EL (cell line): ENCODE measurements at regions not wholly inside any gene's neighbourhood (a gene's known extent, or its start where the extent isn't known, plus 50 kb on each side); places are given as distances from the start of the nearest gene placed in this dataset.

ENCODE experiments used
- DNase-seq: peaks from one replicate; pipeline ENCODE4 v3.0.0-alpha.2; 2016

DNA sequence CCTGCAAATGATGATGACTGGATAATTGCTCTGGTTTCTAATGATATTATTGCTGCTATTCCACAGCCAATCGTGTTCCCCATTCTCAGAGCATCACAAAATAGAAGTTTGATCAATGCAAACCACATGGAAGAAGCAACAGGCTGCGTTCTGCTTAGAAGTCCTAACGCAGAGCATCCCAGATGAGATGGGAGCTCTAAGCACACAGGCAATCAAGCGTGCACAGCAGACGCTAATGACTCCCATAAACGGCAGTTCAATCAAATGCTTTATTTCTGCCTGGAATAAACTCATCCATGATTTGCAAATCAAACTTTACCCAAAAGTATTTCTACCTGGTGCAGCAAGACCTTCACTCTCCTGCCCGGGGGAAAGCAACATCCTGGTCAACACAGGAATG is 304.2 kb downstream of the FBXO15 start:
- no peak for DNase-seq

DNA sequence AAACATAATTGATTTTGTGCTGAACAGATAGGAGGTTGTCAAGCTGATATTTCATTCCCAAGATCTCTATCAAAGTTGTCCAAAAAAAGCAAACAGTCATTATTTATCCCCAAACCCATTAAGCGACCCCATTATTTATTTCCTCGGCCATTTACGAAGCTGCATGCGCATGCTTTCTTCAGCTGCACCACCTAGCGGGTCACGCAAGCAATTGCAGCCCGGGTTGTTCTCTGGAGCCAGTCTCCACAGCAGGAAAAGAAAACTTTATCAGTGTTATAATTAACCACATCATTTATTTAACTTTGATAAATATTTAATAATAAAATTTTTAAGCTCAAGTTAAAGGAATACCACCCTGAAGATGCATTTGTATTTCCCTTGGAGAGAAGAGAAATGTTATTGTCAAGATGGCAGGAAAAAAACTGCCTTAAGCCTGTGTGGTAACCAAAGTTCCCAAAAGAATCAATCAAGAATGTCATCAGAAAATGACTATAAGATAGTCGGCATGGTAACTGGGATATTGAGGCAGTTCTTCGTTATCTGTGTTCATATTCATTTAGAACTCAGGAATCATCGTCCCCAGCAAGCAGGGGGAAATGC is 304.7 kb downstream of the FBXO15 start:
- DNase-seq: peak; percentile 40

- DNase-seq: no peak
These were observed 306.0 kb downstream of the FBXO15 start for GRCh38 chr18:73841661-73842060.

GRCh38 chr18:73840319-73840945 is 307.2 kb downstream of the FBXO15 start:
- DNase-seq: no peak

GRCh38 chr18:73839441-73839840 is 308.2 kb downstream of the FBXO15 start:
- DNase-seq: no peak

DNA sequence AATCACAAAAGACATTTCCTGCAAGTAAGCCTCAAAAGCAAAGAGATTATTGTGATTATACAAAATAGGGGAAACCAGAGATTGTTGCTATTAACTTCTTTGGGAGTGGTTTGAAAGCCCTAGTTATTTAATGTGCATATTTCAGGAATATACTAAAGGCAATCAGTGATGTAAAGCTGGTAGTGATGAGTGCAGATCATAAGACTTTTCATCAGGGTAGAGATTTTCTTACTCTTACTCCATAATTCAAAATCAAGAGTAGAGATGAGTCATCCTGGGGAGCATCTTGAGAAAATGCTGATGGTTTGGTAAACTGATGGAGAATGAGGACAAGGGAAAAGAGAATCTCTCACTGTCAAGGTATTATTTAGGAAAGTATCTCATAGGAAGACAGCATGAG is 309.5 kb downstream of the FBXO15 start:
- DNase-seq: no peak

DNA sequence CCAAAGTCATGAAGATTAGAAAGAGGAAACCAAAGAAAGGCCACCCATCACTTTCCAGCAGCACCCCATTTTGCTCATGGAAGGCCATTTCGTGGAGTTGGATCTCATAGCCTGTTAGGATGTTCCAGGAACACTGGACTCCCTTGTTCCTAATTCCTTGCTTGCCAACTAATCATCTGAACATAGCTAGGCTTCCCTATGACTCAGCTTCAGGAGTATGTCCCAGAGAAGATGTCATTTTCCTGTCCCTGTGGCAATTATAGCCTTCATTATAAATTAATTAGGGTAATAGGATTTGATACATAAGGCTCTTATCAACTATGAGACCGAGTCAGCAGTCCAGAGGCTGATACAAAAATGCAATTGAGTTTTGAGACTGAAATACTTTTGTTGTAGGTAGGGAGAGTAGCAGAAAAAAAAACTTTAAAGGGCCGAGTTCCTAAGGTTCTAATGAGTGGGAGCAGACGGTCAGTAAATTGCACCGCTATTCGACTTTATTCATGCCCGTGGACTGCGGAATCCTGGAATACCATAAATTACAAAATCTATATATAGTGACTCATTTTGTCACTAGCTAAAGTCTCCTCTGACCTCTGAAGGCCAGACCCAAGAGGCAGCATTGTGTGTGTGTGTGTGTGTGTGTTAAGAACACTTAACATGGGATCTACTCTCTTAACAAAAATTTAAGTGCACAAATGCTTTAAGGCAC is 311.8 kb downstream of the FBXO15 start:
- peak; percentile 27 for DNase-seq

- DNase-seq: no peak
These were observed 312.6 kb downstream of the FBXO15 start for GRCh38 chr18:73835039-73835438.

- no peak for DNase-seq
These were observed 315.9 kb downstream of the FBXO15 start for GRCh38 chr18:73831688-73832087.

GRCh38 chr18:73829146-73829545 is 318.5 kb downstream of the FBXO15 start:
- DNase-seq: no peak

GRCh38 chr18:73827801-73828200 is 319.8 kb downstream of the FBXO15 start:
- no peak for DNase-seq

DNA sequence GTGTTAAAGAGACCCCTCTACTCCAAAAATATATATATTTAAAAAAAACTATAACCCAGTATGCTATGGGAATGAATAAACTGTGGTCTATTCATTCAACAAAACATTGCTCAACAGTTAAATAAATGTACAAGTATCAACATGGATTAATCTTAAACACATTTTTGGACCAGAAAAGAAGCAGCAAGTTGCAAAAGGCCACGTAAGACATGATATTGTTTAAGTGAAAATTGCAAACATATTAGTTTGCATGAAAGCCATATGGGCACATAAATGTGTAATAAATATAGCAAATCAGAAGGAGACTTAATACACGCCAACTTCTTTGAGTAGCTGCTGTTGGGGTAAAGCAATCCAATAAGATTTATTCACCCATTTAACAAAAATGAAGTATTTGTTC is 321.5 kb downstream of the FBXO15 start:
- no peak for DNase-seq

DNA sequence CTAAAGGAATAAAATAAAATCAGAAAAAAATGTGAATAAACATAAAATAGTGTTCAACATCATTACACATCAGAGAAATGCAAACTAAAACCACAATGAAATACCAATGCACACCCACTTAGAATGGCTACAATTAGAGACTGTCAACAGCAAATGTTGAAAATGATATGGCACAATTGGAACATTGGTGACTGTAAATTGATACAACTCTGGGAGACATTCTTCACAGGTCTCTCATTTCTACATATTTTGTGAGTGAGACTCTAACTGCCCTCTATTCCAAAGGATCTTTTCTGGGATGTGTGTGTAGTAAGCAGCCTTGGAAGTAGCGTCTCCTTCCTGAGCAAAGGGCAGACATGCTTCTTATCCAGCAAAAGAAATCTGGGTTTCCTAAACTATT is 323.0 kb downstream of the FBXO15 start:
- peak; percentile 42 for DNase-seq

GRCh38 chr18:73812423-73812822 is 335.2 kb downstream of the FBXO15 start:
- DNase-seq: no peak

DNA sequence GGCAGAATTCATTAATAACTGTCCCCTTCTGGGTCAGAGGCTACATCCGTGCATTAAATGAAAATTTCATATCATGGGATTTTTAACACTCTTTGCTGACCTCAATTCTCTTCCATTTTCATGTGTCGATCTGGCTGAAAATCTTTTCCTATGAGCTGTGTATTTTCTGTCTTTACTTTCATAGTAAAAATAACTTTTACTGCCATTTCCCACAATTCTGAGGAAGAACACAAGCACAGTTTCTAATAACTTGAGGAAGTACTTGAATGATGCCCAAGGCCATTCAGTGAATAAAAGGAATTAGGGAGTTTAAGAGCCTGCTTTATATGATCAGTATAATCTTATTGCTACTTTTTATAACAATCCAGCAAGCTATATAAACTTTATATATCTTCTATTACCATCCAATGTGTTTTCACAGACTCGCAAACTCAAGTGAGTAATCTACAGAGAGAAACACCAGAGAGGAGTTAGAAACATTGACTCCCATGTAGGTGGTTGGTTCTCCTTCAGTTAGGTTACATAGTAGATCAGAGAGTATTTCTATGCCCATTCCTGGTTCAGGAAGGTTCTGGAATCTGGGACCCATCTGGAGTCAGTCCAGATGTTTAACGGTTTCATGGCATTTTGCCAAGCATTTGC is 340.0 kb downstream of the FBXO15 start:
- DNase-seq: no peak

GRCh38 chr18:73805991-73806390 is 341.6 kb downstream of the FBXO15 start:
- no peak for DNase-seq

- no peak for DNase-seq
These were observed 350.2 kb downstream of the FBXO15 start for GRCh38 chr18:73797419-73797818.

- peak; percentile 48 for DNase-seq
These were observed 354.2 kb downstream of the FBXO15 start for GRCh38 chr18:73793386-73793785.

DNA sequence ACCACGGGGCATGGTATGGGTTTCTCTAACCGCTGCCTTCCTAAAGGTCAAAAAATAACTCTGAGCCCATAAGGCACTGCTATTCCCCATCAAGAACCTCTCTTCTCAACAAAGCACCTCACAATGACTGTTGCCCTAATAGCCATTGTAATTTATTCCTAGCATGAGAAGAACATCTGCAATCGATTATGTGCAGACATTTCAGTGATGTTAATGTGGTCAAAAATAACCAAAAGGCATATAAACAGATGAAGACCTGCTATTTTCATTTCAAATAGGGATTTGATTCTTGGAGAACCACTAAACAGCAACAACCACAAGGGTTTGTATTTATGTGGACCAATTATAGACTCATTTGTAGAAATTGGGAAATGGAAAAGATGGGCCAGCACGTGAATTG is 356.6 kb downstream of the FBXO15 start:
- no peak for DNase-seq

DNA sequence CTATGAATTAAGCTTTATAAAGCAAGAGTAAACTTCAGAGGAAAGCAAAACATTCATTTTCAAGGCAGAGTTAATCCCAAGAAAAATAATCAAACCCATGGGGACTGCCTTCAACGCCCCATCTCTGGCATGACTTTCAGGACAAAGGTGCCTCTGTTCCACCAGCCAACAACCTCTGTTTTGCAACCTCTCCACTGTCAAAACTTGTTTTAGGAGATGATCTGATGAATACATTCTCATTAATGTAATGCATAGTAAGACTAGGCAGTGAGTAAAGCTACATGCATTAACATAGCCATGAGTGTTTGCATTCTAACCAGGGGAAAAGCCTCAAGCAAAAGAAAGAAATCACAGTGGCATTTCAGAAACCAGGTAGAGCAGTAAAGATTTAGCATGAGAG is 357.0 kb downstream of the FBXO15 start:
- DNase-seq: no peak

DNA sequence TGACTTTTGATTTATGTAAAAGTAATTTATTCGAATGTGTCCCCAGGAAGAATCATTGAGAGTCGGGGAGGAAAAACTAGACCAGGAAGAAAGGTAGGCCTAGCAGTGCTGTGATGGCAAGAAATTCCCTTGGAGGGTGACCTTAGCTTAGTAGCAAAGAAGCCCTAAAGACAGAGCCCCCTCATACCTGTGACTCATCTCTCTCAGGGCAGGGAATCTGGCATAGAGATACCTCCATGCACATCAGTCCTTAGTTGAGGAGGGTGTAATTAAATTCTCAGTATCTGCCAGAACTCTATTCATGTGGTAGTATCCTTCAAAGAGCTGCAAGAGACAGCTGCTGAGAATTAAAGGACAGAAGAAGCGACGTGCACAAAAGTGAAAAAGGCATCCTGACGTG is 360.3 kb downstream of the FBXO15 start:
- peak; percentile 31 for DNase-seq

DNA sequence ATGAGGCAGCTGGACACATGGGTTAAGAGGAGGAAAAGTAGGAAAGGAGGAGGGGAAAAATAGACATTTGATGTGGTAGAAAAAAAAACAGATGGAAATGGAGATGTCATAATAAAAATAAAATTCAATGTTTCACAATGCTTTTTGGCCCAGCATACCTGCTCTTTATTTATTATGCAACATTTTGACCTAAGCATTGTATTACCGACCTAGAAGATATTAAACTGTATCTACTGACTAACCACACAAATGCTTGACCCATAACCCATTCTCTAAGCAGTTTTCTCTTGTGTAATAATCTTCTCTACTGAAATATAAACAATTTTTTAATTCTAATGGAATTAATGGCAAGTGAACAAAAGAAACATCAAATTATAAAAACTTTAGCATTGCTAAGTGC is 362.3 kb downstream of the FBXO15 start:
- DNase-seq: no peak

DNA sequence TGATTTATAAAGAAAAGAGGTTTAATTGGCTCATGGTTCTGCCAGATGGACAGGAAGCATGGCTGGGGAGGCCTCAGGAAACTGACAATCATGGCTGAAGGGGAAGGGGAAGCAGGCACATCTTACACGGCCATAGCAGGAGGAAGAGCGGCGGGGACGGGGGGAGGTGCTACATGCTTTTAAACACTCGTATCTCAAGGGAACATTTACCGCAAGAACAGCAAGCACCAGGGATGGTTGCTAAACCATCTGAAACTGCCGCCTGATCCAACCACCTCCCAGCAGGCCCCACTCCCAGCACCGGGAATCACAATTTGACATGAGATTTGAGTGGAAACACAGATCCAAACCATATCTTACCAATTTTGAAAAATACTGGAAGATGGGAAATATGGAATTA is 362.8 kb downstream of the FBXO15 start:
- no peak for DNase-seq

GRCh38 chr18:73782405-73782804 is 365.2 kb downstream of the FBXO15 start:
- DNase-seq: no peak
